HG03521 (cell line): ENCODE measurements at regions not wholly inside any gene's neighbourhood (a gene's known extent, or its start where the extent isn't known, plus 50 kb on each side); places are given as distances from the start of the nearest gene placed in this dataset.
A peak's percentile ranks its signal among the peaks of the same experiment; 100 is the strongest.
"Not testable (repeated sequence)": the region's sequence is repeated elsewhere in the genome, so short reads cannot be mapped to it uniquely, and the experiment has no call there.

ENCODE experiments used
- ATAC-seq: cut with Tn5 transposase; IDR thresholded peaks from one replicate; pipeline ENCODE4 v1.9.1; 2021; ENCODE audit warnings: mild to moderate bottlenecking, moderate library complexity; ENCODE audit not compliant: unreplicated experiment

DNA sequence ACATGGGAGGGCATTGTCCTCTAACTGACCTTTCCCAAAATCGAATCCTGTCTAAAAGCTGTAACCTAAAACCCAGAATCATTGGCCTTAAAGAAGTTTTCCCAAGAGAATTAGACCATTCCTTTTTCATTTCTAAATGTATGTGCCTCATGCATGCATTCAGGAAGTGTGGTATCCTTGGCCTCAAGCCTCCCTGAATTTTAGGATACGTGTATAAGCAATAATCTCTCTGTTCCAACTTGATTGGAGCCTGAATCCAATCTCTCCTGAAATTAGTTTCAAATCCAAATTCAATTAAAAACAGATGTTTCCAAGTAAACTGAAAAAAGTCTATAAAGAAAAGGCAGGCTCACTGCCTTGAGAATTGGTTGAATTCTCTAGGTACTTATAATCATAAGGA lies 86.0 kb upstream of the VEPH1 start:
- ATAC-seq = no peak

DNA sequence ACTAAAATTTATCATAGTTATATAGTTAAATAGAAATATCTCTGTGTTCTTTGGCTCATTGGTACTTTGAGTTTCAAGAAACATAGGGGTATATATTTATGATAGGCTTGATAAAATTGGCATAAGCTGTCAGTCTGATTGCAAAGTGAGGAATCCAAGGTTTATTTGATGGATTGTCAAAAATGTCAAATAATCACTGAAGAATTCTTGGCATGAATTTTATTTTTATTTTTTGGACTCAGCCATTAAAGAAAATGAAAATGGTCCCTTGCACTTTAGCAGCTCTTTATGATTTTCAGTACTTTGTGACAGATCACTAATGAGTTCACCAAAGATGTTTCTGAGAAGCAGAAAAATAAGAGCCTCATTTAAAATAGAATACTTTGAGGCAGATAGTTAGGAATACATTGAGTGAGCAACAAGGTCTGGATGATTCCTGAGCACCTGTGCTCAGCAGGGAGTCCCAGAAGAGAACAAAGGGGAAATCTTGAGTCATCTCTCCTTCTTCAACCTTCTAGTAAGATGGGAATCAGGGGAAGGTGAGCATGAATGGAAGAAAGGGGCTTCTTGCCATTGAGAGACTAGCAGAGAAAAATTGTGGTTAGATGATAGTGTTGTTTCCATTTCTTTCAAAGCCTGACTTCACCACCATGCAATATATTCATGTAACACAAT lies 85.3 kb upstream of the VEPH1 start:
- no peak for ATAC-seq

DNA sequence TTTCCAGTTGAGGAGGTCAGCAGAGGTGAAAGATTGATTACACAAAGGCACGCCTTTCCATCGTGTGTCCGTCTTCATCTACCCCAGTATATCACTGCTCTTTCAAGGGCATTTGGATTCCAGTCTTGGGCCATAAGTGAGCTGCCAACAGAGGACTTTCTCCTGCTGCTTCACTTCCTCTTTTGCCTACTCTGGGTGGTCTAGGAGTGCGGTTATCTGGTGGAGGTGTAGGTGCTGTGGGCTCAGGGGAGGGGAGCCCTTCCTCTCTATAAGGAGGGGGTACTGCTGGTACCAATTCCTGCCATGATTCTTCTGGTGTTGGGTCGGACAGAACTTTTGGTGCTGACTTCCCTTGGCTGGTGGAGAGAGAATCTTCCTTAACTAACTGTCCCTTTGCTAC lies 83.1 kb upstream of the VEPH1 start:
- no peak for ATAC-seq

DNA sequence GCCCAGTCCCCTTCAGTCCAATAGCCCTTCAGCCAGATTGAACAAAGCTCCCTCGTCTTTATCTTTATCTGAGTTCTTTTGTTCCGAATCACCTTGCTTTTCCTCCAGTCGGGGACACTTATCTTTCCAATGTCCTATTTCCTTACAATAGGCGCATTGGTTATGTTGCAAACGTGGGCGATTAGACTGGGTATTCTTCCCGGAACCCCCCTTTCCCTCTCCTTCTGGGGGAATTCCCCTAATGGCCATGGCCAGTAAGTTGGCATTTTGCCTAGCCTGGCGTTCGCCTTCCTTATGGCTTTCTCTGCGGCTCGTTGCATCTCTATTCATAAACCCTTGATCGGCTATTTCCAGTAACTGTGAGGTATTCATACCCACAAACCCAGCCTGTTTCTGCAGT lies 82.2 kb upstream of the VEPH1 start:
- ATAC-seq = no peak

DNA sequence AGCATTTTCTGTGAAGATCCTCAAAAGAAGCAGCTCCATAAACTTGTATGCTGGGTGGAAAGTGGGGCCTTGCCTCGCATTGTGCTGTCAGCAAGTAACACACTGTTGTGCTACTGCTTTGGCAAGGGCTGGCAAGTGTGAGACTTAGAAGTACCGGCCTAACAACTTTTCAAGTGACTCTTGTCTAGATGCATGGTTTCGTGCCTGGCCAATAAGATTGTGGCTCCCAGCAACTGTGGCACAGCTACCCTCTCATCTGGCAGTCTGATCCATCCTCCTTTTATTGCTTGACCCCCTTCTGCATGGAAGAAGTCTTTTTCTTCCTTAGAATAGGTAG lies 79.4 kb upstream of the VEPH1 start:
- ATAC-seq = no peak

DNA sequence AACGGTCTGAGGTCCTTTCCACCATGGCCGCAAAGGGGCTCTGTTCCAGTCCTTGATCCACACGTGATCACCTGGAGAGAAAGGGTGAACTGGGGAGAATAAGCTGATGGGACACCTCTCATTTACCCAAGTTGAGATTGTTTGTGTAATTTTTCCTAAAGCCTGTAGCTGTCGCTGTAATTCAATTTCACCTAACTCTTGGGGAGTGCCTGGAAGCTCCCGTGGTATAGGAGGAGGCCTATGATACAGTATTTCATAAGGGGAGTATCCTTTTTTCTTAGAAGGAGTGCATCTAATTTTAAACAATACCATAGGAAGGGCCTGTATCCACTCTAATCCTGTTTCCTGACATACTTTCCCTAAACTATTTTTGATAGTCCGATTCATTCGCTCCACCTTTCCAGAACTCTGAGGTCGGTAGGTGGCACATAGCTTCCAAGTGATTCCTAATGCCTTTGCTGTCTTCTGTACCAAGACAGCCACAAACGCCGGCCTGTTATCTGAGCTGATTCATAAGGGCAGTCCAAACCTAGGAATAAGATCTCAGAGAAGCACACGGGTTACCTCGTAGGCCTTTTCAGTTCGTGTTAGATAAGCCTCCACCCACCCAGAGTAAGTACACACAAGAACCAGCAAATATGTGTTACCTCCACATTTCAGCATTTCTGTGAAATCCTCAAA lies 78.9 kb upstream of the VEPH1 start:
- not testable (repeated sequence) for ATAC-seq

DNA sequence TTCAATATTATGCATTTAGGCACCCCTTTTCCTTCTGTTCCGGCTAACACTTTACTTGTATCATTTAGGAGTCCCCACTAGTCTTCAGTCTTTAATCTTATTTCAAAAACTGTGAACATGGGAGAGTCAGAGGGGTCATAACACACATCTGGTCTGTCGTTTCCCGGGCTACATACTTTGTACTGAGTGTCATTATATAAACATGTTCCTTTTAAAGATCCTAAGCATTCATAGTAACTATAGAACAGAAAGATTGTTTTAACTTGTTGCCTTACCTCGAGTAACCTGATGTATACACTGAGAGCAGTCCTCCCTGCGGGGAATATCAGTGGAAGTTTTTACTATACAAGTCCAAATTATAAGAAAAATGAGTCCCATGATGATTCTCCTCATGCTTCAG lies 78.2 kb upstream of the VEPH1 start:
- no peak for ATAC-seq

DNA sequence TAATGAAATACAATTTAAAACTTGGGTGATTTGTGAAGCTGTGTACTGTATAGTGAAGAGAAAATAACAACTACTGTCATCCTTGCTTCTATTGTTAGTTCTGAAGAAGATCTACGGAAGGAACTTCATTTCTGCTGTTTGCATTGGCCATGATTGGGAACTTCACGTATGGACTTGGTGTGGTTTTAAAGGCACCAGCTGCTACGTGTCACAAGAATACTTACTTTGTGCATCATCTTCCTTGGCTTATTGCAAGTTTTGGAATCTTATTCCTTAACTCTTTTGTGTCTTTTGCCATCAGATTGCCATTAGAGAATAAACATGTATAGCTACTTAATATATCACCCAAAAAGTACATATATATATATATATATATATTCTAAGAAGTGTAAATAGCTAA lies 75.0 kb upstream of the VEPH1 start:
- no peak for ATAC-seq

DNA sequence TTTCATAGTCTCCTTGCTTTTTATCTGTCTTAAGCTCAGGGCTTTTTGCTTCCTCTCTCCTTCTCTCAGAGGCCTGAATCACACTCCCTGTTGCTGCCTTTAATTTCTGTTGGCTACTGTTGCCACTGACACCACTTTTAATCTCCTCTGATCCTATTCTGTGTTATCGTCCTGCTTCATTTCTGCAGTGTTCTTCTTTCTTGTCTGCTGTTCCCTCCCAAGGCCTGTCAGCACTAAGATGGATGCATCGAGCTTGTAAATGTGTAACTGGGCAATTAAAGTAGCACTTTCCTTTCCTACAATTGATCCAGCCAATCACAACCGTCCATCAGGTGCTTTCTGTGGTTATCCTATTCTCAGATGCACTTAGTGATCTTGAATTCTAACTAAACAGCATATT lies 71.3 kb upstream of the VEPH1 start:
- no peak for ATAC-seq

DNA sequence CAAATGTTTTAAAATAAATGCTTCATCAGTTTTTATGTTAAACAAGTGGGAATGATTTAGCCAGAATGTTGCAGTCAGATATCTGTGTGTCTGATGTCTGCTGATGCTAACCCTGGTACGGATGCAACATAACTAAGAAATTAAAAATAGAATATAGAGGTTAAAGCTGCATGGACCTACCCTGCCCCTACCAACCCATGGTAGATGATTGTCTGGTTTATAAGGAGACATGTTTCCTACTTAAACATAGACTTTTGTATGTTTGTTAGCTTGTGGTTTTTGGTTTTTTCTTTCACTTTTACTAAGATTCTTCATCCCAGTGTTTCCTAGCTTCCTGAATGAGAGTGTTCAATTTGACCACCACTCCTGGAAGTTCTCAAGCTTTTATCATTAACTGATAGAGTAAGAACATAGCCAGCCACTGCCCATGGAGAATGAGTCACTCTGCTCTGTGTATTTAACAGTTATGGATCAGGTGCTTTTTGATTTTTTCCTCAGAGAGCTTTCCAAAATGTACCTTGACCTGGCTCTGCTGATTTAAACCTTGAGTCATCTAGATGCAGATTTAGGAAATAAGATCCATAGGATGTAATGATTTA lies 70.7 kb upstream of the VEPH1 start:
- ATAC-seq = no peak

DNA sequence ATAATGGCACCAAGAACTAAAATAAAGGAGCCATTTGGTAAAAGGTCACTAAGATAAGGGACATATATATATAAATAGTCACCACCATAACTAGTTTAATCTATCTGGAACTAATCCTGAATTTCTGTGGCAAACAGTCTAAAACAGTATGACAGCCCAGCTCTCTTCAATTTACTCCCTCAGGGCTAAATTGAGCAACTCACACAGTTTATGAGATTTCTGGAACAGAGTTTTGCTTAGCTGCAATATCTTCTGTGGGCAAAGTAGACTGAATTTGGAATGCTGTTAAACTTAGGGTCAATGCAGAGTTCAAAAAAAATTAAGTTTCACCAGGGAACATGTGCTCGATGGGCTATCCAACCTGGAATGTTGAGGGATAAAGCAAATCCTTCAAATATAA lies 70.1 kb upstream of the VEPH1 start:
- ATAC-seq = no peak

DNA sequence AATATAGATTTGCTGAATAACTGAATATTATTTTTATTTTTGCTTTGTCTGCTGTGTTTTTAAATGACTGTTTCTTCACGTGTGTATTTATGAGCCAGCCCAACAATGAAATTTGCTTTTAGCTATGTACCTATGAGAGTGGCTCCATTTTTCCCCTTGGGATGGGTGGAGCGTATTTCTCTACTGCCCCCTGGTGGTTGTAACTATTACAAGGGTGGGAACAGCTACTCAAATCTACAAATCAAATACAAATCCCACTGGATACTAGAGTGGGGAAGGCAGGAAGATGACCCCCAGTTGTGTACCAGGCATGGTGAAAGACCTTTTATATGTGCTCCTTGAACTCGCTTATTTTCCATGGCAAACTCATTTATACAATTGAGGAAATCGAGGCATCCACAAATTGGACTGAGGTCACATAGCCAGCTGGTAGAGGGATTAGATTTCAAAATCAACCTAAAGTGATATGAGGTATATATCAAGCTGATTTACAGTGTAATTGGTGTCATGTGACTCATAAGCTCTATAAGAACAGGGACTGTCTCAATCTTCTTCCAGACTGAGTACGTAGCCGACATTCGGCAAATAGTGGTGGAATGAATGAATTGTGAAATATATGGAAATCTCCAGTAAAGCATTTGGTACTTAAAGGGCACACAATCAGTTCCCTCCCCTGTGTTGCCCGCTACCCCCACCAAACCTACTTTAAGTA lies 69.5 kb upstream of the VEPH1 start:
- peak; percentile 50 for ATAC-seq

DNA sequence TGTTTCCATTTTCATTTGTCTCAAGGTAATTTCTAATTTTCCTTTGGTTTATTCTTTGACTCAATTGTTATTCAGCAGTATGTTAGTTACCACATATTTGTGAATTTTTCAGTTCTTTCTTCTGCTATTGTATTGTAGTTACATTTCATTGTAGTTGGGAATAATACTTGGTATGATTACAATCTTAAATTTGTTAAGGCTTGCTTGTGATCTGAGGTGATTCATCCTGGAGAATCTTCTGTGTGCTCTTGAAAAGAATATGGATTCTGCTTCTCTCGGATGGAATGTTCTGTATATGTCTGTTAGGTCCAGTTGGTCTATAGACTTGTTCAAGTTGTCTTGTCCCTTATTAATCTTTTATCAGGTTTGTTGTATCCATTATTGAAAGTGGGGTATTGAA lies 63.4 kb upstream of the VEPH1 start:
- no peak for ATAC-seq

DNA sequence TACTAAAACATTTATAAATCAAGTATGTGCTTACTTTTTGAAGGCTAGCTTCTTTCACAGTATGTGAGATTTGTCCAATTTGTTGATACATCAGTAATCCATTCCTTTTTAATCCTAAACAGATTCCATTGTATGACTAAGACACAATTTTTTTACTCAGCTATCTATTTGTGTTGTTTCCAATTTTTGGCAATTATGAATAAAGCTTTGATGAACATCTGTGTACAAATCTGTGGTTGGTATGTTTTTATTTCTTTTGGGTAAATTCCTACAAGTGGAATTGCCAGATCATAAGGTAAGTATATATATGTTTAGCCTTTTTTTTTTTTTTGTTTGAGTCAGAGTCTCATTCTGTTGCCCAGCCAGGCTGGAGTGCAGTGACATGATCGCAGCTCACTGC lies 56.2 kb upstream of the VEPH1 start:
- no peak for ATAC-seq
